NCI-H748 (cell line): ENCODE measurements at regions not wholly inside any gene's neighbourhood (a gene's known extent, or its start where the extent isn't known, plus 50 kb on each side); places are given as distances from the start of the nearest gene placed in this dataset.

Experiments used
- DNase-seq: peaks from one replicate; lab custom pipeline; 2025; ENCODE audit not compliant: unreplicated experiment; lab: John Stamatoyannopoulos, UW

GRCh38 chr1:217138799-217139466 is 415.7 kb upstream of the ESRRG start:
- DNase-seq, result no peak

- no peak for DNase-seq
Observed at GRCh38 chr1:217138173-217138765, 415.0 kb upstream of the ESRRG start.

GRCh38 chr1:217137210-217137881 is 414.1 kb upstream of the ESRRG start:
- no peak for DNase-seq

- no peak for DNase-seq
Observed at GRCh38 chr1:217136895-217137205, 413.6 kb upstream of the ESRRG start.

- peak; percentile 3 for DNase-seq
Observed at GRCh38 chr1:217135987-217136894, 413.0 kb upstream of the ESRRG start.

GRCh38 chr1:217135569-217135915 is 412.3 kb upstream of the ESRRG start:
- peak; percentile 52 for DNase-seq

- DNase-seq, result peak; percentile 80
Observed at GRCh38 chr1:217134857-217135568, 411.8 kb upstream of the ESRRG start.

GRCh38 chr1:217133958-217134856 is 411.0 kb upstream of the ESRRG start:
- DNase-seq, result peak; percentile 69

- no peak for DNase-seq
Observed at GRCh38 chr1:217133092-217133491, 409.9 kb upstream of the ESRRG start.

GRCh38 chr1:217123340-217123739 is 400.1 kb upstream of the ESRRG start:
- DNase-seq, result peak; percentile 2

- no peak for DNase-seq
Observed at GRCh38 chr1:217117973-217118465, 394.8 kb upstream of the ESRRG start.

- no peak for DNase-seq
Observed at GRCh38 chr1:217115404-217116380, 392.5 kb upstream of the ESRRG start.

- no peak for DNase-seq
Observed at GRCh38 chr1:217109928-217110327, 386.7 kb upstream of the ESRRG start.

- peak; percentile 20 for DNase-seq
Observed at GRCh38 chr1:217106231-217106901, 383.1 kb upstream of the ESRRG start.

- DNase-seq, result peak; percentile 88
Observed at GRCh38 chr1:217105437-217105836, 382.2 kb upstream of the ESRRG start.

- no peak for DNase-seq
Observed at GRCh38 chr1:217097819-217098218, 374.6 kb upstream of the ESRRG start.

GRCh38 chr1:217096200-217096599 is 373.0 kb upstream of the ESRRG start:
- DNase-seq, result no peak

- DNase-seq, result no peak
Observed at GRCh38 chr1:217095050-217095622, 371.9 kb upstream of the ESRRG start.
